ENCODE measurements at regions not wholly inside any gene's neighbourhood (a gene's known extent, or its start where the extent isn't known, plus 50 kb on each side); places are given as distances from the start of the nearest gene placed in this dataset.

DNA sequence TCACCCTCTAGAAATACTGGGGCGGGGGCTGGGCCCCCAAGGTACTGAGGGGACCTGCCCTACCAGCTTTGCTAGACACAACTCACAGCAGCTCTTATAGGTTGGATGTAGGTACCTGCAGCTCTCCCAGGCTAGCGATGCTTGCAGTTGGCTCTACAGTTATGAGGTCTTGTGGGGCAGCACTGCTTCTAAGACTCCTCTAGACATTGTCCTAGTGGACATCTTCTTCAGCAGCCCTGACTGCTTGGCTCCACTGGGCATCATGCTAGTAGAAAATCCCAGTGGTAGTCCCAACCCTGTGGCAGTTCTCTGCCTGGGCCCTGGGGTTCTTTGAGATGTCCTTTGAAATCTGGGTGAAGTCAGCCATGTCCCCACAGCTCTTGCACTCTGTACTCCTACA is 419.3 kb upstream of the SEL1L start:
- TF ChIP-seq, protein P1, sequence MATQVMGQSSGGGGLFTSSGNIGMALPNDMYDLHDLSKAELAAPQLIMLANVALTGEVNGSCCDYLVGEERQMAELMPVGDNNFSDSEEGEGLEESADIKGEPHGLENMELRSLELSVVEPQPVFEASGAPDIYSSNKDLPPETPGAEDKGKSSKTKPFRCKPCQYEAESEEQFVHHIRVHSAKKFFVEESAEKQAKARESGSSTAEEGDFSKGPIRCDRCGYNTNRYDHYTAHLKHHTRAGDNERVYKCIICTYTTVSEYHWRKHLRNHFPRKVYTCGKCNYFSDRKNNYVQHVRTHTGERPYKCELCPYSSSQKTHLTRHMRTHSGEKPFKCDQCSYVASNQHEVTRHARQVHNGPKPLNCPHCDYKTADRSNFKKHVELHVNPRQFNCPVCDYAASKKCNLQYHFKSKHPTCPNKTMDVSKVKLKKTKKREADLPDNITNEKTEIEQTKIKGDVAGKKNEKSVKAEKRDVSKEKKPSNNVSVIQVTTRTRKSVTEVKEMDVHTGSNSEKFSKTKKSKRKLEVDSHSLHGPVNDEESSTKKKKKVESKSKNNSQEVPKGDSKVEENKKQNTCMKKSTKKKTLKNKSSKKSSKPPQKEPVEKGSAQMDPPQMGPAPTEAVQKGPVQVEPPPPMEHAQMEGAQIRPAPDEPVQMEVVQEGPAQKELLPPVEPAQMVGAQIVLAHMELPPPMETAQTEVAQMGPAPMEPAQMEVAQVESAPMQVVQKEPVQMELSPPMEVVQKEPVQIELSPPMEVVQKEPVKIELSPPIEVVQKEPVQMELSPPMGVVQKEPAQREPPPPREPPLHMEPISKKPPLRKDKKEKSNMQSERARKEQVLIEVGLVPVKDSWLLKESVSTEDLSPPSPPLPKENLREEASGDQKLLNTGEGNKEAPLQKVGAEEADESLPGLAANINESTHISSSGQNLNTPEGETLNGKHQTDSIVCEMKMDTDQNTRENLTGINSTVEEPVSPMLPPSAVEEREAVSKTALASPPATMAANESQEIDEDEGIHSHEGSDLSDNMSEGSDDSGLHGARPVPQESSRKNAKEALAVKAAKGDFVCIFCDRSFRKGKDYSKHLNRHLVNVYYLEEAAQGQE (IDR thresholded peaks at IDR 0.05; ENCODE audit: borderline replicate concordance) = no peak
- TF ChIP-seq SMC3 (conservative IDR thresholded peaks at IDR 0.05; ENCODE audit: poor library complexity) = no peak
- no peak for TF ChIP-seq EZH2 (IDR thresholded peaks at IDR 0.05; ENCODE audit: borderline replicate concordance, insufficient read depth, low read length, poor library complexity, severe bottlenecking)
- no peak for TF ChIP-seq RAD21 (conservative IDR thresholded peaks at IDR 0.05)
- TF ChIP-seq EP300 (conservative IDR thresholded peaks at IDR 0.05; ENCODE audit: poor library complexity, severe bottlenecking) = no peak
- TF ChIP-seq, protein P2, sequence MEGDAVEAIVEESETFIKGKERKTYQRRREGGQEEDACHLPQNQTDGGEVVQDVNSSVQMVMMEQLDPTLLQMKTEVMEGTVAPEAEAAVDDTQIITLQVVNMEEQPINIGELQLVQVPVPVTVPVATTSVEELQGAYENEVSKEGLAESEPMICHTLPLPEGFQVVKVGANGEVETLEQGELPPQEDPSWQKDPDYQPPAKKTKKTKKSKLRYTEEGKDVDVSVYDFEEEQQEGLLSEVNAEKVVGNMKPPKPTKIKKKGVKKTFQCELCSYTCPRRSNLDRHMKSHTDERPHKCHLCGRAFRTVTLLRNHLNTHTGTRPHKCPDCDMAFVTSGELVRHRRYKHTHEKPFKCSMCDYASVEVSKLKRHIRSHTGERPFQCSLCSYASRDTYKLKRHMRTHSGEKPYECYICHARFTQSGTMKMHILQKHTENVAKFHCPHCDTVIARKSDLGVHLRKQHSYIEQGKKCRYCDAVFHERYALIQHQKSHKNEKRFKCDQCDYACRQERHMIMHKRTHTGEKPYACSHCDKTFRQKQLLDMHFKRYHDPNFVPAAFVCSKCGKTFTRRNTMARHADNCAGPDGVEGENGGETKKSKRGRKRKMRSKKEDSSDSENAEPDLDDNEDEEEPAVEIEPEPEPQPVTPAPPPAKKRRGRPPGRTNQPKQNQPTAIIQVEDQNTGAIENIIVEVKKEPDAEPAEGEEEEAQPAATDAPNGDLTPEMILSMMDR (IDR thresholded peaks at IDR 0.05; ENCODE audit: poor library complexity, severe bottlenecking) = no peak
- TF ChIP-seq POLR2AphosphoS5 (IDR thresholded peaks at IDR 0.05) = no peak
- no peak for TF ChIP-seq MXI1 (conservative IDR thresholded peaks at IDR 0.05; ENCODE audit: poor library complexity, severe bottlenecking)
- TF ChIP-seq TAF1 (IDR thresholded peaks at IDR 0.05; ENCODE audit: low read depth) = no peak

GRCh38 chr14:81953419-81953818 is 419.8 kb upstream of the SEL1L start:
- H3K36me3 ChIP-seq (ENCODE audit: insufficient read depth, low read length) = no peaks in the 10 kb centered on the region
- H3K4me3 ChIP-seq (ENCODE audit: low read length) = no peak overlapping the region
- no peak overlapping the region for H3K9ac ChIP-seq (ENCODE audit: low read length)
- H3F3A ChIP-seq (ENCODE audit: insufficient read depth, low read length, poor library complexity, severe bottlenecking) = no peaks in the 10 kb centered on the region
- no peak overlapping the region for H3K4me2 ChIP-seq (ENCODE audit: low read length)
- no peak for TF ChIP-seq MXI1 (conservative IDR thresholded peaks at IDR 0.05; ENCODE audit: poor library complexity, severe bottlenecking)
- TF ChIP-seq EZH2 (IDR thresholded peaks at IDR 0.05; ENCODE audit: borderline replicate concordance, insufficient read depth, low read length, poor library complexity, severe bottlenecking) = no peak
- no peak for TF ChIP-seq SMC3 (conservative IDR thresholded peaks at IDR 0.05; ENCODE audit: poor library complexity)
- no peak for TF ChIP-seq RAD21 (conservative IDR thresholded peaks at IDR 0.05)
- TF ChIP-seq EP300 (conservative IDR thresholded peaks at IDR 0.05; ENCODE audit: poor library complexity, severe bottlenecking) = no peak
- TF ChIP-seq, protein P1 (IDR thresholded peaks at IDR 0.05; ENCODE audit: borderline replicate concordance) = no peak
- no peak for TF ChIP-seq POLR2AphosphoS5 (IDR thresholded peaks at IDR 0.05)
- TF ChIP-seq TAF1 (IDR thresholded peaks at IDR 0.05; ENCODE audit: low read depth) = no peak
- TF ChIP-seq, protein P2 (IDR thresholded peaks at IDR 0.05; ENCODE audit: poor library complexity, severe bottlenecking) = no peak
- H3K9me2 ChIP-seq (ENCODE audit: insufficient read depth, low read length) = no peaks in the 10 kb centered on the region
- no peaks in the 10 kb centered on the region for H3K9me3 ChIP-seq (ENCODE audit: low read length)
- H3K27me3 ChIP-seq (ENCODE audit: insufficient read depth, low read depth, low read length) = no peaks in the 10 kb centered on the region
- H3K79me2 ChIP-seq (replicated peaks; ENCODE audit: insufficient read depth, low read length) = no peaks in the 10 kb centered on the region
- no peak overlapping the region for H3K27ac ChIP-seq (ENCODE audit: low read length)
- no peak overlapping the region for H2AFZ ChIP-seq (ENCODE audit: low read depth, low read length)
- no peaks in the 10 kb centered on the region for H4K20me1 ChIP-seq (ENCODE audit: insufficient read depth)

More for the DNA sequence above, 419.3 kb upstream of the SEL1L start:
- no peaks in the 10 kb centered on the region for H3F3A ChIP-seq (ENCODE audit: insufficient read depth, low read length, poor library complexity, severe bottlenecking)
- H3K9me2 ChIP-seq (ENCODE audit: insufficient read depth, low read length) = no peaks in the 10 kb centered on the region
- no peaks in the 10 kb centered on the region for H4K20me1 ChIP-seq (ENCODE audit: insufficient read depth)
- no peak overlapping the region for H3K9ac ChIP-seq (ENCODE audit: low read length)
- no peaks in the 10 kb centered on the region for H3K9me3 ChIP-seq (ENCODE audit: low read length)
- no peaks in the 10 kb centered on the region for H3K36me3 ChIP-seq (ENCODE audit: insufficient read depth, low read length)
- no peak overlapping the region for H2AFZ ChIP-seq (ENCODE audit: low read depth, low read length)
- no peaks in the 10 kb centered on the region for H3K79me2 ChIP-seq (replicated peaks; ENCODE audit: insufficient read depth, low read length)
- no peak overlapping the region for H3K4me3 ChIP-seq (ENCODE audit: low read length)
- no peaks in the 10 kb centered on the region for H3K27me3 ChIP-seq (ENCODE audit: insufficient read depth, low read depth, low read length)
- no peak overlapping the region for H3K4me2 ChIP-seq (ENCODE audit: low read length)
- no peak overlapping the region for H3K27ac ChIP-seq (ENCODE audit: low read length)
